ENCODE measurements at regions not wholly inside any gene's neighbourhood (a gene's known extent, or its start where the extent isn't known, plus 50 kb on each side); places are given as distances from the start of the nearest gene placed in this dataset.
A peak's percentile ranks its signal among the peaks of the same experiment; 100 is the strongest.

- TF ChIP-seq, protein P1, sequence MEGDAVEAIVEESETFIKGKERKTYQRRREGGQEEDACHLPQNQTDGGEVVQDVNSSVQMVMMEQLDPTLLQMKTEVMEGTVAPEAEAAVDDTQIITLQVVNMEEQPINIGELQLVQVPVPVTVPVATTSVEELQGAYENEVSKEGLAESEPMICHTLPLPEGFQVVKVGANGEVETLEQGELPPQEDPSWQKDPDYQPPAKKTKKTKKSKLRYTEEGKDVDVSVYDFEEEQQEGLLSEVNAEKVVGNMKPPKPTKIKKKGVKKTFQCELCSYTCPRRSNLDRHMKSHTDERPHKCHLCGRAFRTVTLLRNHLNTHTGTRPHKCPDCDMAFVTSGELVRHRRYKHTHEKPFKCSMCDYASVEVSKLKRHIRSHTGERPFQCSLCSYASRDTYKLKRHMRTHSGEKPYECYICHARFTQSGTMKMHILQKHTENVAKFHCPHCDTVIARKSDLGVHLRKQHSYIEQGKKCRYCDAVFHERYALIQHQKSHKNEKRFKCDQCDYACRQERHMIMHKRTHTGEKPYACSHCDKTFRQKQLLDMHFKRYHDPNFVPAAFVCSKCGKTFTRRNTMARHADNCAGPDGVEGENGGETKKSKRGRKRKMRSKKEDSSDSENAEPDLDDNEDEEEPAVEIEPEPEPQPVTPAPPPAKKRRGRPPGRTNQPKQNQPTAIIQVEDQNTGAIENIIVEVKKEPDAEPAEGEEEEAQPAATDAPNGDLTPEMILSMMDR (IDR thresholded peaks at IDR 0.05; ENCODE audit: insufficient read depth, missing control alignments), result no peak
- DNase-seq (ENCODE audit: insufficient read length, low spot score), result no peak
- no peak for FAIRE-seq
Measured at GRCh38 chr11:121727942-121728341, 275.2 kb upstream of the SORL1-AS1 start.

- no peak for FAIRE-seq
- TF ChIP-seq, protein P1 (IDR thresholded peaks at IDR 0.05; ENCODE audit: insufficient read depth, missing control alignments), result no peak
- DNase-seq (ENCODE audit: insufficient read length, low spot score), result no peak
Measured at GRCh38 chr11:121723246-121723741, 270.5 kb upstream of the SORL1-AS1 start.

DNA sequence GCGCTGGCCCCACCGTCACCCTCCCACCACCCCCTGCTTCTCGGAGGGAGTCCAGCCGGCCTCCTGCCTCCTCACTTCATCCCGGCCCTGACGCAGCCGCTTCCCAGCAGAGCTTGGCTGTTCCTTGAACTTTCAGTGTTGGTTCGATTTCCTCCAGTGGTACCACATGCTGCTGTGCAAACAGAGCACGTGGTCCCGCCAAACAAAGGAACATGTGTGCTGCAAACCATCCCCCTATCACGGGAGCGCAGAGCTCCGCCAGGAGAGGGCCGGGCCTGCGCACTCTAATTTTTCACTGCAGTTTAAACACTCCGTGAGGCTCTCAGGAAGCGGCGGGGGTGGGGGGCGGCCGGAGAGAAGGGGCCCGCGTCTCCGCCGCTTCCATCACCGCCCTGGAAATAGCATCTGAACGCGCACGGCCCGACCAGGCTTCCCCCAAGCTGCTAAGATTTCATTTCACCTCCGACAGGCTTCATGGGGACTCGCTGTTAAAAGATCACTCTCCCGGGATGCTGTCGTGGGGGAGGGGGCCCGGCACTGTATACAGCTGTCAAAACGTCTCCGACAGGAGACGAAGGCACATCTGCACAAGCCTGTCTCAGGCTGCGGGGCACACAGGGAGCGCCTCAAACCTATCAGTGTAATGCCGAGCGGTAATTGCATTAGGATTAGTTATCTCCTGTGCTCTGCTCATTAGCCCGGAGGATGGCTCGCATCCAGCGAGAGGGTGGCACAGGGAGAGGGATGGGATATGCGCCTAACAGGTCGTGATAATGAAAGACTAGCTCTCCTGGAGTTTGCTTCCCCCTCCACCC lies 269.9 kb upstream of the SORL1-AS1 start:
- TF ChIP-seq, protein P1 (IDR thresholded peaks at IDR 0.05; ENCODE audit: insufficient read depth, missing control alignments), result no peak
- DNase-seq (ENCODE audit: insufficient read length, low spot score) (peak; percentile 28), FAIRE-seq (no peak)

GRCh38 chr11:121721961-121722360 lies 269.2 kb upstream of the SORL1-AS1 start:
- no peak for FAIRE-seq

DNA sequence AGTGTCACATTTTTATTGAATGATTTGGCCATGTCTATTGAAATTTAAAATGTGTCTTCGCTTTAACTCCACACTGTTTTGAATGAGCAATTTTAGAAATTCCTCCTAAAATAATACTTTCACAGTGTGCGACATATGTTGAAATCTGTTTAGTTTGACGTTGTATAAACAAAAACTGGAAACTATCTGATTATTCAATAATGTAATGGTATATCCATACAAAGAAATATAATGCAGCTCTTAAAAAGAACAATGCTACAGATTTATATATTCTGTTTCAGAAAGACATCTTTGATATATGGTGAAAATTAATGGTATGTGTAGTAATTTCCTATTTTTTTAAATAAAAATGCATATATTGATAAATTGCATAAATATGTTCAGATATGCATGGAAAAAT lies 268.7 kb upstream of the SORL1-AS1 start:
- DNase-seq (ENCODE audit: insufficient read length, low spot score), result no peak
- FAIRE-seq, result no peak
- TF ChIP-seq, protein P1 (IDR thresholded peaks at IDR 0.05; ENCODE audit: insufficient read depth, missing control alignments), result no peak

More at GRCh38 chr11:121721961-121722360, 269.2 kb upstream of the SORL1-AS1 start:
- no peak for DNase-seq (ENCODE audit: insufficient read length, low spot score)
- TF ChIP-seq, protein P1 (IDR thresholded peaks at IDR 0.05; ENCODE audit: insufficient read depth, missing control alignments), result no peak

DNA sequence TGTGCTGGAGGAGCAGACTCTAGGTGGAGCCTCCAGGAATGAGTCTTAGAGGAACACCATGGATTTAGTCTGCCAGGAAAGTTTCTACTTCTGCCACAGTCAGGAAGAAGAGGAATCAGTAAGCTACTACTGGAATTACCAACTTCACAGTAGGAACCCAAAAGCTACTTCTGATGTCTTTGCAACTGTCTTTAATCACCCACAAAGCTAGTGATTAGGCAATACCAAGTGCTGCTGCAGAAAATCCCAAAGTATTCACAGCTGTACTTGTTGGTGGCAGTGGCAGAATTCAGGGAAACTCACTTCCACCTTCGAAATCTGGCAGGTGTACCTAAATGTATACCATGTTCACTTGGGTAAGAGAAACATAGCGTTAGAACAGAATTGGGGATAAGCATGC lies 264.5 kb upstream of the SORL1-AS1 start:
- DNase-seq (ENCODE audit: insufficient read length, low spot score) (no peak), FAIRE-seq (no peak)
- TF ChIP-seq, protein P1 (IDR thresholded peaks at IDR 0.05; ENCODE audit: insufficient read depth, missing control alignments), result no peak

GRCh38 chr11:121716060-121716459 lies 263.3 kb upstream of the SORL1-AS1 start:
- FAIRE-seq, result no peak
- TF ChIP-seq, protein P1 (IDR thresholded peaks at IDR 0.05; ENCODE audit: insufficient read depth, missing control alignments), result no peak
- DNase-seq (ENCODE audit: insufficient read length, low spot score), result no peak

Measured in D721Med (cell line).